ENCODE measurements at regions not wholly inside any gene's neighbourhood (a gene's known extent, or its start where the extent isn't known, plus 50 kb on each side); places are given as distances from the start of the nearest gene placed in this dataset.
"Not testable (repeated sequence)": the region's sequence is repeated elsewhere in the genome, so short reads cannot be mapped to it uniquely, and the experiment has no call there.

DNA sequence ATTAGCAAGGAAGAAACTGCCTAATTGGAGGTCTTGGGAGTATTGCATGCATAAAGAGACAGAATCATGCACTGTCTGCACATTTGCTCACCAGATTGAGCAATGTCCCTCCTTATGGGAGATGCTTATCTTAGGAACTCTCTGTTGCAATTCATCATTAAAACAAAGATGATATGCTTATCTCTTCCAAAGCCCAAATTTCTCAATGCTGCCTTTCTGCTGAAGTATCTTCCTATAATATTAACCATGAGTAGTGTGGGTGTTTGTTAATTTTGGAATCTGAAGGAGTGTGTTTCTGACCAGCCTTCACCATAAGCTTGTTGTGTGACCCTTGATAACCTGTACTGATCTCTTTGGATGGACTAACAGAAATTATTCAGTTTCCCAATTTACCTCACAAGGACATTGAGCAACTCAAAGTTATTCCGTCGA, 1257.6 kb upstream of the FLRT2 start:
- DNase-seq (ENCODE audit: low read depth), result no peak

DNA sequence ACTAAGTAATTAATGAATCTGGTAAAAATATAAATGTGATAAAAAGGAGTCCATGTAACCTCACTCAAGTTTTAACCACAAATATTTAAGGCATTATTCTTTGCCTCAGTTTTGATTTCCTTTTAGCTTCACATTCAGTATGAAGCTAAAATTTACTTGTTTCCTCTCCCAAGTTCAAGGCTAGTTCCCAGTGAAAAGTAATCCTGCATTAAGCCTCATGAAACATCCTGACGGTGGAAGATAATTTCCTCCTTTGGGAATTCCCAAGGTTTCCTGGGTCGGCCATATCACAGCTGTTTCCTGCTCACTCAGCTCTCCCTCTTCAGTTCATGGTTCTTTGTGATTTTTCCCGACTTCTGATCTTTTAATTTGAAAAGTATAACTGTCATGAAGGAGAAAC, 1256.8 kb upstream of the FLRT2 start:
- no peak for DNase-seq (ENCODE audit: low read depth)

DNA sequence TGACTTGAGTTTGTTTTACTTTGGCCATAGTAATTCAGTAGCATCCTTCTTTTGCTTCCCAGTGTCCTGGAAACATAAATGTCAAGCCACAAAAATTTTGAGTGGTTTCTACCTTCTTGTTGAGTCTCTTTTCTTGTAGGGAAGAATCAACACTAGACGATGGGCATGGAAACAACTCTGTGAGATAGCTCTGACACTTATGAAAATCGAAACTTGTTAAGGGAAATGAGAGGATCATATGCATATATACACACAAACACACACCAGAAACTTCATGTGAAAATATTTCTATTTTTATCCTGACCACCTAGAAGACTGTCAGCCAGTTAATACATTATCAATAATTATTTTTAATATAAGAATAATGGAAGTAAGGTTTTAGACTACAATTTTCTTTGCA, 1247.3 kb upstream of the FLRT2 start:
- no peak for DNase-seq (ENCODE audit: low read depth)

DNA sequence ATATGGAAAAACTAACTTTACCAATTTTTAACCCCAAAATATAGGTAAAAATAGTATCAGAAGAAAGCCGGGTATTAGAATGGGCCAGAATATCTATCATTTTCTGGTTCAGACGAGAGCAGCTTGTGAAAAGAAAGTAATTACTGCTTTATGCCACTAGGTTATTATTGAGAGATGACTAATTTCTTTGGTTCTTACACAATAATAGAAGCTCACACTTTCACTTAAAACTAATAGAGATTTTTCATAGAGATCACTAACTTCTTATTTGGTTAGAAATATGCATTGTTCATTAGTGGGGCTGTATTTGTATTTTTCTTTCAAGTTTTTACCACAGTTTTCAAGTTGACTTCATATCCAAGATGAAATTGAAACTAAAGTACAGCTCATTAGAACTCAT, 1241.2 kb upstream of the FLRT2 start:
- no peak for DNase-seq (ENCODE audit: low read depth)

DNA sequence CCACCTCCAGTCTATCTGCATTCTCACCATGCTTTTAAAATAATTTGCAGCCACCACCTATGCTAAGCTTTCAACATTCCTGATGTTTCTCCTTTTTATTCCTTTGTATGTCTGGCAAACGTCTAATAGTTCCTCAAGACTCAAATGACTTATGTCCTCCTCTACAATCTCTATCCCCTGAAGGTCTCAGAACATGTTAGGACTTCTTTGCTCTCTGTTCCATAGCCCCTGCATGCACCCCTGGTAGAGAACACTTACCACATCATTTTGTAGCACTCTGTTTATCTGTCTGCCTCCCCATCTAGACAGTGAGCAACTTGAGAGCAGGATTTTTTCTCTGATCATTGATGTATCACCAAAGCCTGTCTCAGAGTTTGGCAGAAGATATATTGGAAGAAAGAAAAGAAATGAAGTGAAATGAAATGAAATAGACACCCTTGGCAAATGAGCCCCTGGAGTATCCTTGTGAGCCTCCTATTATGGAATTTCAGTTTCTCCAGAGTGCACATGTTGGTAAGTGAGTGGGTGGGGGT, 1231.2 kb upstream of the FLRT2 start:
- no peak for DNase-seq (ENCODE audit: low read depth)

DNA sequence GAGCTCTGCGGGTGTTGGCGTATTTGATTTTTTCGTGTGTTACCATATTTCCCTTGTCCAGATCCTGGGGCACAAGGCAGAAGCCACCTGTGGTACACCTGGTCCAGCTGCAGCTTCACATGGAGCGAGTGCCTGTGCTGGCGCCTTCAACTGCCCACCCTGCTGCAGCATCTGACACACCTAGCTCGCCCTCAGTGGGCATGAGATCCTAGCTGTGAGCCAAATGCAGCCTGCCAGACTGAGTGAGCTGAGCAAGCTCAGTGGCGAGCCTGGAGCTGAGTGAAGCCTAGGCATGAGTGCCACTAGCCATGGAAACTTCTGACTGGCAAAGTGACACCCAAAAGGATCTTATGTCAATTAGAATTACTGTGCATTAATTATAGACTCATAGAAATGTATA, 1226.8 kb upstream of the FLRT2 start:
- DNase-seq (ENCODE audit: low read depth), result no peak

DNA sequence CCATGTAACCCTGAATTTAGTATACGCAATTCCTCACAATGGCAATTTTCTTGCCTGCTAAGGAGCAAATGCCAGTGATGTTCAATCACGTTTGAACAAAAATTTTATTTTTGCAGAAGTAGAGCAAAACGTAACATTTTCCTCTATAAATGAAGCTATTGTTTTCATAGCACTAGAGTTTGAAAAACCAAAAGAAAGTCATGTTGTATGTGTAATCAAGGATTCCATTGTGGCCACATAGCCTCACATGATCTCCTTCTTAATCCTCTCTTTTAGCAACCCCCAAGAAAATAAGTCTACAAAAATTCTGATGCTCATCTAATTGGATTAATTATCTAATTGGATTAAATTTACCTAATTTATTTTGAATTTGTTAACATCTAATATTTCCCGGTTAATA, 1217.4 kb upstream of the FLRT2 start:
- DNase-seq (ENCODE audit: low read depth), result no peak

DNA sequence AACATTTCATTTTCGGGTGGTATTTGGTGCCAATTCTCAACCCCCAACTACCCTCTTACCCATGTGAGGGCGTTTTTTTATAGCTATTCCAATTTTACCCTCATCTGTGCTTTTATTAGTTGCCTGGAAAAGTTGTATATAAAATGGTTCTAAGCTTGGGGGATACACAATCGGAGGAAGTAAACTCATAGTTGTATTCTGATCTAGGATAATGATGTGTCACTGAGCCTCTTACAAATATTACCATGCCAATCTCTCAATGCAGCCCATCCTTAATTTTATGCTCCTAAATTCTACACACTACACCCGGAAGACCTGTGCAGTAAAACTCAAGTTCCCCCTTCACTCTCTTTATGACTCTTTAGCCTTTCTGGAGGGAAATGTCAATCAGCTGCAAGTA, 1206.5 kb upstream of the FLRT2 start:
- DNase-seq (ENCODE audit: low read depth), result no peak

DNA sequence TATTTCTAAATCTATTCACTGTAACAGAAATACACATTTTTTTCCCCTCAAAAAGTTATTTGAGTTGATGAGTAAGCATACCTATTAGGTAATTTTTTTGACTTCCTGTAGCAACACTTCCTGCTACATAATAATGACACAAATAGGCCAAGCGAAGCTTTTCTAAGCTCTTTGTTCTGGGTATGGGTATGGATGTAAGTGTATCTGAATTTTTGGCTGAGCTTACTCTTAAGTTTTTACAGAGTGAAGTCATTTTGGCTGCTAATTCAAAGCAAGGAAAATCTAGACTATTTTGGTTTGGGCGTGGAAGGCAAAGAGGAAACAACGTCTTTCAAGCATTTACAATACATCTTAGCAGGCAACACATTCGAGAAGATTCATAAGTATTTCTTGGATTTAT, 1206.0 kb upstream of the FLRT2 start:
- no peak for DNase-seq (ENCODE audit: low read depth)

DNA sequence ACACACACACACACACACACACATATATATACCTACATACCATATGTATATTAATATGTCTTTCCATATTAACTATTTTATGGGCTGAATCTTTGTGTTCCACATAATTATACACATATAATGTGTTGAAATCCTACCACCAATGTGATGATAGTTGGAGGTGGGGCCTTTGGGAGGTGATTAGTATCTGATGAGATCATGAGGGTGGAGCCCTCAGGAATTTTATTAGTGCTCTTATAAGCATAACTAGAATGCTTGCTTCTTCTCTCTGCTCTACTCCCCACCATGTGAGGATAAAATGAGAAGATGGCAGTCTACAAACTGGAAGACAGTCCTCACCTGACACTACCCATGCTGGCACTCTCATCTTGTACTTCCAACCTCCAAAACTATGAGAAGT, 1193.5 kb upstream of the FLRT2 start:
- DNase-seq (ENCODE audit: low read depth), result no peak

DNA sequence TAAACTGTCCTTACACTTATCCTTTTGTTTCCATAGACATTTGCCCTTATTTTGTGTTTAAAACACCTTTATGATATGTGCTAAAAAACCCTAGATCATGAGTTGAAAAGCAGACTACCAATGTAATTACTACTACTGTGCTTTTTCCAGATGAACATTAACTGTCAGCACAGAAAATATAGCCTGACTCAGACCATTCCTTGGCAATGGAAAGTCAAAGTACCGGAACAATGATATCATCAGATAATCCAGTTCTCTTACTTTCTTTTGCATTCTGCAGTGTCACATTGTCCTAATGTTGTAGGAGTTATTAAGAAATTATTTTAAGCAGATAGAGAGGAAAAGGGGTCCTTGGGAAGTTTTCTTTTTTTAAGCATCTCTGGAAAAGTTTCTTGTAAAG, 1189.0 kb upstream of the FLRT2 start:
- no peak for DNase-seq (ENCODE audit: low read depth)

DNA sequence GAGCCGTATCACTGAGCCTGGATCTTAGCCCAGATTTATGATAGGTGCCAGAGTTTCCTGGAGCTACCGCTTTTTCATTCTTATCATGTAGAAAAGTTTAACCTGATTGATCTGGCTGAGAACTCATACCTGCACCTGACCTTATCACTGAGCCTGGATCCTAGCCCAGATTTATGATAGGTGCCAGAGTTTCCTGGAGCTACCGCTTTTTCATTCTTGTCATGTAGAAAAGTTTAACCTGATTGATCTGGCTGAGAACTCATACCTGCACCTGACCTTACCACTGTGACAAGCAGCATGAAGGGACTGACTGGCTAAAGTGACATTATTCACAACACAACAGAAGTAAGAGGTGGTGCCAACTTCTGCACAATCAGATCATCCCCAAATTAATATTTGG, 1188.1 kb upstream of the FLRT2 start:
- not testable (repeated sequence) for DNase-seq (ENCODE audit: low read depth)

DNA sequence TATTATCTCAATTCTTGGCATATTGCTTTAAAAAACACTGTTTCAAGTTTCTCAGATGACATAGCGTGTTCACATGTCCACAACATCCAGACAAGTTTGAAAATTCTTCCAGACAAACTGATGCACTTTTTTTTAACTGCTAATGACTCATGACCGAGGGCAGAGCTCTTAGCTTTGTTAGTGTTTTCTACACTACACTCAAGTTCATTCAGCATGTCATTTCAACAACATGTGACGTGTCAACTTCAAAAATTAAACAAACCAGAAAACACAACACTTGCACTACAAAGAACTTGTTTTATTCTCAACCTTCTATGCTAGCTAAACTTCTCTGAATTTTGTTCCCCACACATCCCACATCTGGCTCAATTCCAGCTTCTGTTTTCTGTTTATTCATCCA, 1186.3 kb upstream of the FLRT2 start:
- DNase-seq (ENCODE audit: low read depth), result no peak

DNA sequence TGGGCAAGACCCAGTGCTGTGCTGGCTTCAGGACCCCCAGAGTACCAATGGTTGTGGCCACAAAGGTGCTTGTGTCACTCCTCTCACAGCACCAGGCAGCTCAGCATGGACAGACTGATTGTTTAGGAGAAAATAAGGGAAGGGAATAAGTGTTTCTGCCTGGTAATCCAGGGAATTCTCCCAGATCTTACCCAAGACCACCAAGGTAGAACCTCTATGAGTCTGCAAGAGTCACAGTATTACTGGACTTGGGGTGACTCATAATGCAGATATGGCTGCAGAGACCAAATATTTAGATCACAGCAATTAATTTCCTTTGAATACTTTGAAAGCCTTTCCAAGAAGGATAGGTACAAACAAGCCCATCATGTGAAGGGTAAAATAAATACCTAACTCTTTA, 1178.3 kb upstream of the FLRT2 start:
- no peak for DNase-seq (ENCODE audit: low read depth)

DNA sequence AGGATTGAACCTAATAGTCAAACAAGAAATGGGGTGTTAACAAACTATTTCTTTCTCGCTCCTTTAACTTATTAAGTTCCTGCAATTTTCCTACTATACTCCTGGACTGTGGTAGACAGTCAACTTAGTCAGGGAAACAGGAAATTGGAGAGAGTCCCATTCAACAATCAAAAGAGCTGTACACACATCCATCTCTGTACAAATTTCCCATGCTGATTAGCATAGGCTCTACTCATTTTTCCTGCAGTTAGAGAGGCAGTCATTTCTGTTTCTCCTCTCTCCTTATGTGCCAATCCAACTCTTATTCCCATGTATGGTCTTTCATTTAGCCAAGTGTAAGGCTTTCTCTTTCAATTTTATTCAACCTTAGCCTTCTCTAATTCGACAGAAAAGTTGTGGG, 1168.5 kb upstream of the FLRT2 start:
- no peak for DNase-seq (ENCODE audit: low read depth)

DNA sequence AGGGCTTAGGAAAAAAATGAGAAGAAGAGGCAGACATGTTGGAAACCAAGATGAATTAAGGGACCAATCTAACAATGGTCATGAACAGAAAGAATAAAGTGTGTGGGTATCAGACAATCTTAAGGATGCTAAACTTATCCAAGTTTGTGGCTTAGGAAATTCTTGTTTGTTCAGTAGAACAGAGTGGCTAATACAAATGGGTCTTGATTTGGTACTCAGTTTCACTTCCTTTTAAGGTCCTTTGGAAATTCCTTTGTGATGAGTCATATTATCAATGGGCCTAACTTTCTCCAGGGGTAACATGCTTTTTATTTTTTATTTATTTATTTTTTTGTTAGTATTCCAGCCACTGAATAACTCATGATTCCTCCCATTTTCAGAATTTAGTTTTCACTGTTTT, 1154.7 kb upstream of the FLRT2 start:
- no peak for DNase-seq (ENCODE audit: low read depth)

DNA sequence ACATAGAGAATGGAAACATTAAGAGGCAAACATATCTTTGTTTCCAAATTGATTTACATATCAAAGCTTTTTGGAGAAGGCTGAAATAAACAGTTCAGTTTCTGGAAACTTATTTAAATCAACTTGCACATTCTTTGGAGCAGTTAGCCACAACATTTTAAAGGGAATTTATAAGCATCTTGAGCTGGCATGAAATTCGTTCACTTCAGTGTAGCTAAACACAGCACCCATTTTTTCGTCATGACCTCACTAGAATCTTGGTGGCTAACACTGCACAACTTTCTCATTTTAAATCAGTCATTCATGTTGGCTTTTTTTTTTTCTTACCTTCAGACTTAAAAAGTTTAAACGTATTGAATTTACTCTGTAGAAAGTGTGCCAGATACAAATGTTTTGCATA, 1139.9 kb upstream of the FLRT2 start:
- DNase-seq (ENCODE audit: low read depth), result no peak

DNA sequence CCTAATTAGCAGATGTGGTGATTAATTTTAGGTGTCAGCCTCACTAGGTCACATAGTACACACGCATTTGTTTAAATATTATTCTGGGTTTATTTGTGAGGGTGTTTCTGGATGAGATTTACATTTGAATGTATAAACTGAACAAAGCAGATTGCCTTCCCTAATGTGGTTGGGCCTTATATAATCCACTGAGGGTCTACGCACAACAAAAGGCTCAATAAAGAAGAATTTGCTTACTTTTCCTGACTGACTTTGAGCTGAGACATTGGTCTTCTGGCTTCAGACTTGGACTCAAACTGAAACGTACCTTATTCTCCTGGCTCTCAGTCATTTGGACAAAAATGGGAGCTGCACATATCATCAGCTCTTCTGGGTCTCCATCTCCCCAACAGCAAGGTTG, 1132.3 kb upstream of the FLRT2 start:
- DNase-seq (ENCODE audit: low read depth), result no peak

DNA sequence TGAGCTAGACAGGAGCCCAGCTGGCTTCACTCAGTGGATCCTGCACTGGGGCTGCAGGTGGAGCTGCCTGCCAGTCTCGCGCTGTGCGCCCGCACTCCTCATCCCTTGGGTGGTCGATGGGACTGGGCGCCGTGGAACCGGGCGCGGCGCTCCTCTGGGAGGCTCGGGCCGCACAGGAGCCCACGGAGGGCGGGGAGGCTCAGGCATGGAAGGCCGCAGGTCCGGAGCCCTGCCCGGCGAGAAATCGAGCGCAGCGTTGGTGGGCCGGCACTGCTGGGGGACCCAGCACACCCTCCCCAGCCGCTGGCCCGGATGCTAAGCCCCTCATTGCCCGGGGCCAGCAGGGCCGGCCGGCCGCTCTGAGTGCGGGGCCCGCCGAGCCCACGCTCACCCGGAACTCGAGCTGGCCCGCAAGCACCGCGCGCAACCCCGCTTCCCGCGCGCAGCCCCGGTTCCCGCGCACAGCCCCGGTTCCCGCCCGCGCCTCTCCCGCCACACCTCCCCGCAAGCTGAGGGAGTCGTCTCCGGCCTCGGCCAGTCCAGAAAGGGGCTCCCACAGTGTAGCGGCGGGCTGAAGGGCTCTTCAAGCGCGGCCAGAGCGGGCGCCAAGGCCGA, 1130.5 kb upstream of the FLRT2 start:
- DNase-seq (ENCODE audit: low read depth), result no peak

DNA sequence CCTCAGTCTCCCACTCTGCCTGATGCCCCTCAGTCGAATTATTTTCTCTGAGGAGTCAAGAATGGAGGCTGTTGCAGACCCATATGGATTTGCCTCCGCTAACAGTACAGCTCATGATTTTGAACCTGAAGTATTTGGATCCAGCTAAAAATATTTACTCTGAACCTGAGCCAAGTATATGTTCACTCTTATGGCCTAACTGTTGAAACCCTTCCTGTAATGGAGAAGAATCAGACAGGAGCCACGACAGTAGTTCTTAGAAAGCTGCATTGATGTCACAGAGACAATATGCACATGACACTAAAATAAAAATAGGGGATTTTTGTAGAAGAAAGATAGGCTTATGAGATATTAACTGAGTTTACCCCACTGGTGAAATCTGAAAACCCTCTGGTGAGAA, 1128.3 kb upstream of the FLRT2 start:
- DNase-seq (ENCODE audit: low read depth), result no peak

DNA sequence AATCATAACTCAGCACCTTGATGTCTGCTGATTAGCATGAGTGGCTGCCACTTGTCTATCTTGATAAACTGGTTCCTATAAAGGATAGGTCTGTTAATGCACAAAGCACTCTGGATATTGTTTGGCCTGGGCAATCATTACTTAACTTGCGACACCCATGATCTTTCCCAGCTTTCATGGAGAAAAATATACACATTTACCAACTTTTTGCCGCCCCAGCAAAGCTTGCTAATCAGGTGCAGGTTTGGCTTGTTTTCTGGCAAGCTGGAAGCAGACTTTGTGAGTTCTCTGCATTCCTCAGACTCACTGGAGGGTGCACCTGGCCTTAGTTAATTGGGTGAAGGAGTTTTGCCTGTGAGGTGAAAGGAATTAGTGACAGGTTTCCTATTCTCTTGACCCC, 1126.4 kb upstream of the FLRT2 start:
- no peak for DNase-seq (ENCODE audit: low read depth)

DNA sequence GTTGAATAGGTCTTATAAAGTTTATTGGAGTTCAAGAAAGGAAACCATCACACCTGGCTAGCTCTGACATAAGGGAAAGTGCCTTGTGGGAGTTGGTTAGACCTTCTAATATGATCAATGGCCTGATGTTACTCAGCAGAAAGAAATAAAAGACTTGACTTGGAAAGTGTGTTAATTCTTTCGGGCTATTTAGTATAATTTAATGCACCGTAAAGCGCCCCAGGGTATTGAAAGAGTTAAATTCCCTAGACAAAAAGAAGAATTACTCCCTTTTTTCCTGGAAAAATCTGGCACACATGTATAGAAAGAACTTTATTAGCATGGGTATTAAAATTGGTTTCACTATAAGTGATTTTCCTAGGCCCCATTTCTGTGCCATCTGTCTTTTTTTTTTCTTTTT, 1125.7 kb upstream of the FLRT2 start:
- DNase-seq (ENCODE audit: low read depth), result no peak

DNA sequence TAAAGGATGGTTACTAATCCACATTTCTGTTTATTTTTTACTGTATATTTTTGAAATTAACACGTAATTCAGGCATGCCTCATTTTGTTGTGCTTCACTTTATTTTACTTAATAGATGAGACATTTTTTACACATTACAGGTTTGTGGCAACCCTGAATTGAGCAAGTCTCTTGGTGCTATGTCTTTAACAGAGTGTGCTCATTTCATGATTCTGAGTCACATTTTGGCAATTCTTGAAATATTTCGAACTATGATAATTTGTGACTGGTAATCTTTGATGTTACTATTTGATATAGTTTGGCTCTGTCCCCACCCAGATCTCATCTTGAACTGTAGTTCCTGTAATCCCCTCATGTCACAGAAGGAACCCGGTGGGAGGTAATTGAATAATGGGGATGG, 1120.5 kb upstream of the FLRT2 start:
- DNase-seq (ENCODE audit: low read depth), result no peak

DNA sequence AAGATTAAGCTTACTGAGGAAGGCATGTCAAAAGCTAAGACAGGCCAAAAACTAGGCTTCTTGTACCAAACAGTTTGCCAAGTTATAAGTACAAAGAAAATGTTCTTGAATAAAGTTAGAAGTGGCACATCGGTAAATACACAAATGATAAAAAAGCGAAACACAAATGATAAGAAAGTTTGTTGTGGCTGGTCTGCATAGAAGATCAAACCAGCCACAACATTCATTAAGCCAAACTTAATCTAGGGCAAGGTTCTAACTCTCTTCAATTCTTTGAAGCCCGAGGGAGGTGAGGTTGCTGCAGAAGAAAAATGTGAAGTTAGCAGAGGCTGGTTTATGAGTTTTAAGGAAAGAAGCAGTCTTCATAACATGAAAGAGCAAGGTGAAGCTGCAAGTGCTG, 1119.6 kb upstream of the FLRT2 start:
- no peak for DNase-seq (ENCODE audit: low read depth)

DNA sequence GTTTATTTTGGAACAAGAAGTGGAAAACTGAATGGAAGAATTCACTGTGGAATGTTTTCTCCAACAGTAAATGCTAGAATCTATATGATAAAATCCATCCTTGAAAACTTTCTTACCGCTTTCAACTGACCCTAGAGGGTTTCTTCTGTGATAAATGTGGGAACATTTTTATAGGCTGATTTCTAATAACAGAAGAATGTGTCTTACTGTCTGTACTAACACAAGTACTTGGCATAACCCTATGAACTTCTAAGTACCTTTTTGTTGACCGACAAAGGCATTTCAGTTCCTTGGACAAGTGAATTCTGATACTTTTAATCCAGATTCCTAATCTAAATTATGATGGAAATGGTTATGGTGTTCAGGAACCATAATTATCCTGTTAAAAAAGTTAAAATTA, 1109.7 kb upstream of the FLRT2 start:
- no peak for DNase-seq (ENCODE audit: low read depth)

Data from RPMI7951 (cell line).